ENCODE measurements at regions not wholly inside any gene's neighbourhood (a gene's known extent, or its start where the extent isn't known, plus 50 kb on each side); places are given as distances from the start of the nearest gene placed in this dataset.

DNA sequence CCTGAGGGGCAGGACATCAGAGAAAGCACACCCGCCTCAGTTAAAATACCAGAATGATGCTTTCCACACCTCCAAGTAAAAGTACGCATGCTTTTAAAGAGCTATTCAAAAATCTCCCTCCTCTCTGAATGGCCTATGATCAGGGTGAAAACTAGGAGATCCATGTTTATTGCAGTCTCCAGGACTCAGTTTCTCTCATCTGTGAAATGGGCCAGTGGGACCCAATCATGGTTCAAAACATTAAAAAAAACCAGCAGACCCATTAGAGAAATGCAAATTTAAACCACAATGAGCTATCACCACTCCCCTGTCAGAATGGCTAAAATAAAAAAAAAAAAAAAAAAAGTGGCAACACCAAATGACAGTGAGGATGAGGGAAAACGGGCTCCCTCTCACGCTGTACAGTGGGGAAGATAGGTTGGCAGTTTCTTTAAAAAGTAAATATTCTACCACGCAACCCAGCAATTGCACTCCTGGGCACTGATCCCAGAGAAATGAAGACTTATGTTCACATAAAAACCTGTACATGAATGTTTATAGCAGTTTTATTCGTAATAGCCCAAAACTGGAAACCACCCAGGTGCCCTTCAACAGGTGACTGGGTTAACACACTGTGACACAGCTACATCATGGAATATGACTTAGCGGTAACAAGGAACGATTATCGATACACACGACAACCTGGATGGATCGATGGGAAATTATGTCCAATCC, 242.7 kb downstream of the MN1 start:
- Histone ChIP-seq H2AK5ac (ENCODE audit: insufficient read length, low read length) (no peak overlapping the region), H4K91ac (ENCODE audit: insufficient read length, low read depth, low read length) (no peak overlapping the region), H2BK20ac (ENCODE audit: low read depth, low read length, poor library complexity, severe bottlenecking) (no peak overlapping the region), H2AFZ (ENCODE audit: low read length) (no peak overlapping the region), H3K27ac (ENCODE audit: insufficient read length, low read depth, low read length) (no peak overlapping the region), H2BK15ac (ENCODE audit: low read depth, low read length) (no peak overlapping the region), H3K23me2 (ENCODE audit: insufficient read length, low read depth, low read length, poor library complexity, severe bottlenecking) (no peaks in the 10 kb centered on the region), H3K4me2 (ENCODE audit: insufficient read depth, insufficient read length, low read length) (no peak overlapping the region), H3K4ac (ENCODE audit: low read depth, low read length) (no peak overlapping the region), H3K79me2 (ENCODE audit: insufficient read depth, low read length) (no peaks in the 10 kb centered on the region), H3K9me3 (ENCODE audit: control insufficient read depth, low read depth, low read length) (no peaks in the 10 kb centered on the region), H2BK5ac (ENCODE audit: insufficient read length, low read length) (no peak overlapping the region), H2BK12ac (ENCODE audit: insufficient read length, low read depth, low read length) (no peak overlapping the region), H4K20me1 (ENCODE audit: control insufficient read depth, insufficient read depth, insufficient read length) (no peaks in the 10 kb centered on the region), H3K14ac (ENCODE audit: insufficient read depth, low read length) (no peak overlapping the region), H3K9ac (ENCODE audit: extremely low read depth, insufficient read length, low read length) (no peak overlapping the region), H3K18ac (ENCODE audit: insufficient read length, low read depth, low read length) (no peak overlapping the region), H4K5ac (ENCODE audit: insufficient read length, low read depth, low read length) (no peak overlapping the region), H3K79me1 (ENCODE audit: insufficient read depth, low read depth, low read length, poor library complexity, severe bottlenecking) (no peaks in the 10 kb centered on the region), H3K56ac (ENCODE audit: insufficient read length, low read depth, low read length) (no peak overlapping the region), H4K8ac (replicated peaks; ENCODE audit: insufficient read length, low read depth, low read length) (no peak overlapping the region), H2BK120ac (ENCODE audit: low read depth, low read length, poor library complexity, severe bottlenecking) (no peak overlapping the region), H3K27me3 (ENCODE audit: insufficient read depth, low read length) (no peaks in the 10 kb centered on the region), H3K4me1 (ENCODE audit: insufficient read depth, low read length) (no peaks in the 10 kb centered on the region), H3K23ac (ENCODE audit: insufficient read length, low read depth, low read length) (no peak overlapping the region), H3T11ph (ENCODE audit: low read length) (no peak overlapping the region)
- Mint-ChIP-seq H3K27me3 (ENCODE audit: low read depth) (peaks cover 25% of the 10 kb centered on the region), H3K4me1 (peaks cover 36 to 58% of the 10 kb centered on the region in 2 experiments), H3K4me3 (no peak overlapping the region), H3K36me3 (ENCODE audit: insufficient read depth in 1 of 3, low read depth in 3 of 3) (no peaks in the 10 kb centered on the region), H3K27ac (no peak overlapping the region), H3K9me3 (peaks cover 0 to 3% of the 10 kb centered on the region in 2 experiments; a peak in 1 of 5 replicates)
- WGBS (ENCODE audit: extremely low coverage, insufficient read length, low lambda C conversion rate): no CpG with 5 or more reads among the region's 11 CpGs
- TF ChIP-seq, protein P1, sequence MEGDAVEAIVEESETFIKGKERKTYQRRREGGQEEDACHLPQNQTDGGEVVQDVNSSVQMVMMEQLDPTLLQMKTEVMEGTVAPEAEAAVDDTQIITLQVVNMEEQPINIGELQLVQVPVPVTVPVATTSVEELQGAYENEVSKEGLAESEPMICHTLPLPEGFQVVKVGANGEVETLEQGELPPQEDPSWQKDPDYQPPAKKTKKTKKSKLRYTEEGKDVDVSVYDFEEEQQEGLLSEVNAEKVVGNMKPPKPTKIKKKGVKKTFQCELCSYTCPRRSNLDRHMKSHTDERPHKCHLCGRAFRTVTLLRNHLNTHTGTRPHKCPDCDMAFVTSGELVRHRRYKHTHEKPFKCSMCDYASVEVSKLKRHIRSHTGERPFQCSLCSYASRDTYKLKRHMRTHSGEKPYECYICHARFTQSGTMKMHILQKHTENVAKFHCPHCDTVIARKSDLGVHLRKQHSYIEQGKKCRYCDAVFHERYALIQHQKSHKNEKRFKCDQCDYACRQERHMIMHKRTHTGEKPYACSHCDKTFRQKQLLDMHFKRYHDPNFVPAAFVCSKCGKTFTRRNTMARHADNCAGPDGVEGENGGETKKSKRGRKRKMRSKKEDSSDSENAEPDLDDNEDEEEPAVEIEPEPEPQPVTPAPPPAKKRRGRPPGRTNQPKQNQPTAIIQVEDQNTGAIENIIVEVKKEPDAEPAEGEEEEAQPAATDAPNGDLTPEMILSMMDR (conservative IDR thresholded peaks at IDR 0.05): no peak
- DNase-seq: no peak
